H1 (cell line): ENCODE measurements at regions not wholly inside any gene's neighbourhood (a gene's known extent, or its start where the extent isn't known, plus 50 kb on each side); places are given as distances from the start of the nearest gene placed in this dataset.

ENCODE experiments used
- CHD7 ChIP-seq: fragments of 300-600 bp; sonication (generic); IDR thresholded peaks from 2 replicates; pipeline ENCODE4 v1.7.1; 2012; ENCODE audit warnings: low read length, moderate library complexity, mild to moderate bottlenecking, inconsistent platforms; ENCODE audit not compliant: insufficient replicate concordance

- no peak for TF ChIP-seq CHD7
Measured at GRCh38 chr15:69806287-69806915, 291.3 kb downstream of the TLE3 start (continued).
